HFFc6 (cell line): ENCODE measurements at regions not wholly inside any gene's neighbourhood (a gene's known extent, or its start where the extent isn't known, plus 50 kb on each side); places are given as distances from the start of the nearest gene placed in this dataset.

Experiments used
- DNase-seq: peaks from one replicate; pipeline ENCODE4 v3.0.0-alpha.2; 2018
- H3K27ac Mint-ChIP-seq: 2 replicates; pipeline ENCODE4 v1.8.0; 2020; ENCODE audit warnings: mild to moderate bottlenecking, mixed read lengths
- H3K27me3 Mint-ChIP-seq: 2 replicates; pipeline ENCODE4 v1.8.0; 2021; ENCODE audit warnings: mild to moderate bottlenecking, moderate library complexity, mixed read lengths; ENCODE audit not compliant: insufficient read depth
- H3K36me3 Mint-ChIP-seq: 2 replicates; pipeline ENCODE4 v1.8.0; 2021; ENCODE audit warnings: low read depth, mixed read lengths
- H3K4me1 Mint-ChIP-seq: 2 replicates; pipeline ENCODE4 v1.8.0; 2020; ENCODE audit warnings: low read depth, mixed read lengths
- H3K4me3 Mint-ChIP-seq: 2 replicates; pipeline ENCODE4 v1.8.0; 2020; ENCODE audit warnings: mild to moderate bottlenecking, moderate library complexity, mixed read lengths
- H3K9me3 Mint-ChIP-seq: 2 replicates; pipeline ENCODE4 v1.8.0; 2020; ENCODE audit warnings: mild to moderate bottlenecking, mixed read lengths
- TF ChIP-seq, protein P1 (sequence below): fragments of 200-600 bp; sonication (generic); IDR thresholded peaks from 2 replicates; pipeline ENCODE4 v1.5.0; 2021; ENCODE audit warnings: antibody characterized with exemption, mild to moderate bottlenecking

DNA sequence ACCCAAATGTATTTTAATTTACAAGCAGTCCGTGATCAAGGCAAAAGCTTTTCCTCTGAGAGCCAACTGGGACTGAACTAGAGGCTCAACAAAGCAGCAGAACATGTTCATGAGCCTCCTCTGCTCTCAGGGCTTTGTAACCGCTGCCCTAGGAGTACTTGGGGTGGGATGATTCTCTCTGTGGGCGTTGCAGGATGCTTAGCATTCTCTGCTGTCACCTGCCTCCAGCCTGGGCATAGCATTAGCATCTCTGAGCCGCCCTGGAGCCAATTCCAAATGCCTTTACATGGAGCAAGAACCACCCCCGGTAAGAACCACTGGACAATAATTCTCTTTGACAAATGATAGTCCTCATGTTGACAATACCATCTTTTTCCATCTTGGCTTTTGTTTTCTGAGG lies 237.6 kb upstream of the CDH4 start:
- peaks cover 14% of the 10 kb centered on the region; the same call in 1 of the 2 replicates for H3K9me3 Mint-ChIP-seq
- TF ChIP-seq, protein P1, sequence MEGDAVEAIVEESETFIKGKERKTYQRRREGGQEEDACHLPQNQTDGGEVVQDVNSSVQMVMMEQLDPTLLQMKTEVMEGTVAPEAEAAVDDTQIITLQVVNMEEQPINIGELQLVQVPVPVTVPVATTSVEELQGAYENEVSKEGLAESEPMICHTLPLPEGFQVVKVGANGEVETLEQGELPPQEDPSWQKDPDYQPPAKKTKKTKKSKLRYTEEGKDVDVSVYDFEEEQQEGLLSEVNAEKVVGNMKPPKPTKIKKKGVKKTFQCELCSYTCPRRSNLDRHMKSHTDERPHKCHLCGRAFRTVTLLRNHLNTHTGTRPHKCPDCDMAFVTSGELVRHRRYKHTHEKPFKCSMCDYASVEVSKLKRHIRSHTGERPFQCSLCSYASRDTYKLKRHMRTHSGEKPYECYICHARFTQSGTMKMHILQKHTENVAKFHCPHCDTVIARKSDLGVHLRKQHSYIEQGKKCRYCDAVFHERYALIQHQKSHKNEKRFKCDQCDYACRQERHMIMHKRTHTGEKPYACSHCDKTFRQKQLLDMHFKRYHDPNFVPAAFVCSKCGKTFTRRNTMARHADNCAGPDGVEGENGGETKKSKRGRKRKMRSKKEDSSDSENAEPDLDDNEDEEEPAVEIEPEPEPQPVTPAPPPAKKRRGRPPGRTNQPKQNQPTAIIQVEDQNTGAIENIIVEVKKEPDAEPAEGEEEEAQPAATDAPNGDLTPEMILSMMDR: no peak
- H3K36me3 Mint-ChIP-seq: no peaks in the 10 kb centered on the region; the same call in 1 of the 2 replicates
- H3K4me1 Mint-ChIP-seq: no peaks in the 10 kb centered on the region
- peaks cover 6% of the 10 kb centered on the region for H3K27me3 Mint-ChIP-seq
- no peak for DNase-seq
- H3K27ac Mint-ChIP-seq: no peak overlapping the region
- H3K4me3 Mint-ChIP-seq: no peak overlapping the region

- no peak for DNase-seq
- H3K27me3 Mint-ChIP-seq: peaks cover 2% of the 10 kb centered on the region; the same call in 1 of the 2 replicates
- peaks cover 14% of the 10 kb centered on the region; the same call in 1 of the 2 replicates for H3K9me3 Mint-ChIP-seq
- H3K4me1 Mint-ChIP-seq: no peaks in the 10 kb centered on the region
- no peak overlapping the region for H3K4me3 Mint-ChIP-seq
- TF ChIP-seq, protein P1: no peak
- no peaks in the 10 kb centered on the region; the same call in 1 of the 2 replicates for H3K36me3 Mint-ChIP-seq
- no peak overlapping the region for H3K27ac Mint-ChIP-seq
Observed at GRCh38 chr20:61015602-61016001, 236.5 kb upstream of the CDH4 start.

- Mint-ChIP-seq H3K4me3 (no peak overlapping the region), H3K9me3 (peaks cover 14% of the 10 kb centered on the region; the same call in 1 of the 2 replicates), H3K27me3 (peaks cover 5% of the 10 kb centered on the region; the same call in 1 of the 2 replicates), H3K4me1 (no peaks in the 10 kb centered on the region), H3K27ac (no peak overlapping the region), H3K36me3 (no peaks in the 10 kb centered on the region; the same call in 1 of the 2 replicates)
- TF ChIP-seq, protein P1: no peak
- DNase-seq: no peak
Observed at GRCh38 chr20:61019322-61019721, 232.7 kb upstream of the CDH4 start.

DNA sequence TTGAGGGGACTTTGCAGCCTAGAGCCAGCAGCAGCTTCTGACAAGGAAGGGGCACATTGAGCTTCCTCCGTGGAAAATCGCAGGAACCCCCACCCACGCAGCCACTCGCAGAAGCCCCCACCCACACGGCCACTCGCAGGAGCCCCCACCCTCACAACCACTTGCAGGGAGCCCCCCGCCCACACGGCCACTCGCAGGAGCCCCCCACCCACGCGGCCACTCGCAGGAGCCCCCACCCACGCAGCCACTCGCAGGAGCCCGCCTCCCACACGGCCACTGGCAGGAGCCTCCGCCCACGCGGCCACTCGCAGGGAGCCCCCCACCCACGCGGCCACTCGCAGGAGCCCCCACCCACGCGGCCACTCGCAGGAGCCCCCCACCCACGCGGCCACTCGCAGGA lies 228.4 kb upstream of the CDH4 start:
- no peaks in the 10 kb centered on the region for H3K4me1 Mint-ChIP-seq
- no peaks in the 10 kb centered on the region for H3K36me3 Mint-ChIP-seq
- TF ChIP-seq, protein P1: no peak
- no peak for DNase-seq
- H3K27ac Mint-ChIP-seq: no peak overlapping the region
- no peak overlapping the region for H3K4me3 Mint-ChIP-seq
- peaks cover 6% of the 10 kb centered on the region; the same call in 1 of the 2 replicates for H3K9me3 Mint-ChIP-seq
- peaks cover 5% of the 10 kb centered on the region; the same call in 1 of the 2 replicates for H3K27me3 Mint-ChIP-seq

GRCh38 chr20:61024390-61024789 lies 227.7 kb upstream of the CDH4 start:
- no peak for DNase-seq
- TF ChIP-seq, protein P1: no peak
- H3K36me3 Mint-ChIP-seq: no peaks in the 10 kb centered on the region
- no peak overlapping the region for H3K27ac Mint-ChIP-seq
- H3K4me3 Mint-ChIP-seq: no peak overlapping the region
- no peaks in the 10 kb centered on the region; the same call in 1 of the 2 replicates for H3K9me3 Mint-ChIP-seq
- H3K4me1 Mint-ChIP-seq: no peaks in the 10 kb centered on the region
- peaks cover 5% of the 10 kb centered on the region; the same call in 1 of the 2 replicates for H3K27me3 Mint-ChIP-seq
